HT1080 (cell line): ENCODE measurements at regions not wholly inside any gene's neighbourhood (a gene's known extent, or its start where the extent isn't known, plus 50 kb on each side); places are given as distances from the start of the nearest gene placed in this dataset.
A peak's percentile ranks its signal among the peaks of the same experiment; 100 is the strongest.

Experiments used
- DNase-seq: peaks from one replicate; pipeline ENCODE4 v3.0.0-alpha.2; 2015; ENCODE audit warnings: low read depth

- no peak for DNase-seq
Measured at GRCh38 chr2:214674278-214674677, 135.2 kb downstream of the BARD1 start.

DNA sequence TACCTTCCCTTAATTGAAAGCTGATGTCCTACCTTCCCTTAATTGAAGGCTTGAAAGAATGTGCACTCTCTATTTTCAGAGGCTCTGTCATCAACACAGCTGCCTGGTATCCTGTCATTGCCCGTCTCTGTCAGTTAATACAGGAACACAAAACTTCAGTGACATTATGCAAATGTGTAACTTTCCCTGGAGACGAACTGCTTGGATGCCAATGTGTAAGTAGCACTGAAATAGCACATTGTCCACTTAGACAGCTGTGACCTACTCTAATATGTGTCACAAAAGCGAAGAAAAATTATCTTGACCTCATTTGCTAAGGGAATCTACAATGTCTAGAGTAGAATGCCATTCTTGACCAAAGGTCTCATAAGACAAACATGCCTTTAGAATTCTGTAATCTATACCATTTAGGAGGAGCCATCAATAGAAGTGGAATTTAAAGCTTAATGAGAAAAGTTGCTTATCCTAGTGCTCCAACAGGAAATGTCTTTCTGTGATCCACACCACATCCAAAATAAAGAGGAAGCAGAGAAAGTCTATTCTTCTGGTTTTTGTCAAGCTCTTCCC, 138.1 kb downstream of the BARD1 start:
- DNase-seq, result no peak

DNA sequence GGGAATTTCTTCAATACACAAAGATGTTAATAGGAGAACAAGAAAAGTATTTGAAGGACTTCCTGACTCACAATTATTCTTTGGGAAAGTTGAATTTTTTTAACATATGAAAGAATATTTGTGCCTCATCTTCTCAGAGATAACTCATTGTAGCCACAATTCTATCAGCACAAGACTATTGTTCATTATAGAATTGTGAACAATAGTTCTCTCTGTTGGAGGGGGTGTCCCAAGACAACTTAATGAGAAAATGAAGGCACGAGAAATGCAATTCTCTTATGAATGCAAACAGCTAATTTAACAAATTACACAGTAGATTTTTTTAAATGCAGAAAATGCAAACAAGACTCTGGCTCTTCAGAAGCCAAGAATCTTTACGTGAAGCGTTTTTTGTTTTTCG, 157.0 kb downstream of the BARD1 start:
- DNase-seq, result no peak

- peak; percentile 28 for DNase-seq
Measured at GRCh38 chr2:214651451-214651850, 158.0 kb downstream of the BARD1 start.

DNA sequence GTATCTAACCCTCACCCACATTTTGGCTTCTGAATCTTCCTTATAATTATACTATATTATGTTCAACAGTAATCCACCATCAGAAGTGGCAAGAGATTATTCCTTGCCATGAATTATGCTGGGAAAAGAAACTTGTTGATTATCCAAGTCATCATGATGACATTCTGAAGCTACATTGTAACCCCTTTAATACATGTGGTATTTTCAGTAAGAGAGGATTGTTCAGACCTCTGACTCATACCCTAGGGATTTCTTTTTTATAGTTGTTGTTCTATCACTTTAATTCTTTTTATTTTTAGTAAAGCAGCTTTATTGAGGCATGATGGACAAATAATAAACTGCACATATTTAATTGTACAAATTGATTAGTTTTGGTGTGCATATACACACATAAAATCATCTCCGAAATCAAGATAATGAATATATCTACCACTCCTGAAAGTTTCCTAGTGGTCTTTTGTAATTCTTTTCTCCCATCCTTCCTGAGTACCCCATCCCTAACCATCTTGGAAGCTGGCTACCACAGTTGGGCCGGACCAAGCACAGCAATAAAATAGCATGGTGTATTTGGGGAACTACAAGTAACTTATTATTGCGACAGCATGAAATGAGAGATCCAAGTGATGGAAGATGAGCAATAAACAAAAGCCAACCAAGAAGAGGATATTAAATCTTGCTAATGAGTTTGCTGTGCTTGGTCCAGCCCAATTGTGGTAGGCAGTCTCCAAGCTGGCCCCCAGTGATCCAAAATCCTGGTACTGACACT, 159.9 kb downstream of the BARD1 start:
- DNase-seq, result peak; percentile 51

- DNase-seq, result no peak
Measured at GRCh38 chr2:214648520-214648919, 161.0 kb downstream of the BARD1 start.

GRCh38 chr2:214631406-214631805, 178.1 kb downstream of the BARD1 start:
- DNase-seq, result no peak

DNA sequence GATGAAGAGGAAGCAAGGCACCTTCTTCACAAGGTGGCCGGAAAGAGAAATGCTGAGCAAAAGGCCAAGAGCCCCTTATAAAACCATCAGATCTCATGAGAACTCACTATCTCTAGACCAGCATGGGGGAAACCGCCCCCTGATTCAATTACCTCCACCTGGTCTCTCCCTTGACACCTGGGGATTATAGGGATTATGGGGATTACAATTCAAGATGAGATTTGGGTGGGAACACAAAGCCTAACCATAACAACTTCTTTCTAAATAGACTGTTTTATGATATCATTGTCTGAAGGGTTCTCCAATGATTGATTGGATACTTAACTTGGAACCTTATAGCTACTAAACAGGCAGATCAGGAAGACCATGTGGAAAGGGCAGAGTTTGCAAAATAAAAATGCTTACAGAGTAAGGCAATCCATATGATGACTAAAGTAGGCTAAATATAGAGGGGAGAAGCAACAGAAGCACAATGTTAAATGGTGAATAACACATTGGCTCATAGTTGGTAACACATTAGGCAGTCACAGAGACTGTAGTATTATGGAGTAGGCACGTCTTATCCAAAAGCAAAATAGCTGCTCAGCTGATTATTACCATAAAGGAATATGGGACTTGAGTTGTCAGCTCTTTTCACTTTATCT, 179.0 kb downstream of the BARD1 start:
- peak; percentile 6 for DNase-seq

GRCh38 chr2:214629875-214630274, 179.6 kb downstream of the BARD1 start:
- no peak for DNase-seq
